ENCODE measurements at regions not wholly inside any gene's neighbourhood (a gene's known extent, or its start where the extent isn't known, plus 50 kb on each side); places are given as distances from the start of the nearest gene placed in this dataset.
"Not testable (repeated sequence)": the region's sequence is repeated elsewhere in the genome, so short reads cannot be mapped to it uniquely, and the experiment has no call there.

- DNase-seq (ENCODE audit: low read depth in 2 of 3, low spot score in 2 of 3) = no peak
Observed at GRCh38 chr2:120642646-120643045, 93.0 kb upstream of the GLI2 start.

DNA sequence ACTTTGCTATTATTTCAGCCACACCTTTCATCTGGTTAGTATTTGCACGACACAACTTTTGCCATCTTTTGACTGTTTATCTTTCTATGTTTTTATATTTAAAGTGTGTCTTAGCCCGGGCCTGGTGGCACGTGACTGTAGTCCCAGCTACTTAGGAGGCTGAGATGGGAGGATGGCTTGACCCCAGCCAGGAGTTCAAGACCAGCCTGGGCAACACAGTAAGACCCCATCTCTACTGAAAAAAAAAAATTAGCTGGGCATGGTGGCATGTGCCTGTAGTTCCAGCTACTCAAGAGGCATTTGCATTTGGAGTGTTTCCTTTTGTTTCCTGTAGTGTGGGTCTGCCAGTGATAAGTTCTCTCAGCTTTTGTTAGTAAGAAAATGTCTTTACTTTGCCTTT is 88.7 kb upstream of the GLI2 start:
- no peak for DNase-seq (ENCODE audit: low read depth in 2 of 3, low spot score in 2 of 3)

GRCh38 chr2:120647487-120647886 is 88.2 kb upstream of the GLI2 start:
- no peak for DNase-seq (ENCODE audit: low read depth in 2 of 3, low spot score in 2 of 3)

- DNase-seq (ENCODE audit: low read depth in 2 of 3, low spot score in 2 of 3) = not testable (repeated sequence)
Observed at GRCh38 chr2:120649381-120649780, 86.3 kb upstream of the GLI2 start.

- DNase-seq (ENCODE audit: low read depth in 2 of 3, low spot score in 2 of 3) = no peak
Observed at GRCh38 chr2:120650022-120650644, 85.5 kb upstream of the GLI2 start.

DNA sequence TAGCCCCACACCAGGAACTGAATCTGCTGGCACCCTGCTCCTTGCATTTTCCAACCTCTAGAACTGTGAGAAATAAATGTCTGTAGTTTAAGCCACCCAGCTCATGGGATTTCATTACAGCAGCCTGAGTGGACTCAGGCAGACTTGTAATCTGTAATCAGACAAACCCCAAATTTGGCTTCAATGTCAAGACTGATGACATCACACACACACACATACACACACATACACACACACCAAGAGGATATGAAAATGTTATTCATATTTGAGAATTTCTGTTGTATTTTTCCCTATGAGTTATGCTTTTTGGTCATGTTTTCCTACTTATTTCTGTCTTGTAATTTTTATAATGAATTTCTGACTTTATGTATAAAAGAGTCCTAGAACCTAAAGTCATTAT is 83.8 kb upstream of the GLI2 start:
- no peak for DNase-seq (ENCODE audit: low read depth in 2 of 3, low spot score in 2 of 3)

GRCh38 chr2:120653046-120653445 is 82.6 kb upstream of the GLI2 start:
- DNase-seq (ENCODE audit: low read depth in 2 of 3, low spot score in 2 of 3) = no peak

- no peak for DNase-seq (ENCODE audit: low read depth in 2 of 3, low spot score in 2 of 3)
Observed at GRCh38 chr2:120653871-120654270, 81.8 kb upstream of the GLI2 start.

- DNase-seq (ENCODE audit: low read depth in 2 of 3, low spot score in 2 of 3) = no peak
Observed at GRCh38 chr2:120654381-120655134, 81.1 kb upstream of the GLI2 start.

DNA sequence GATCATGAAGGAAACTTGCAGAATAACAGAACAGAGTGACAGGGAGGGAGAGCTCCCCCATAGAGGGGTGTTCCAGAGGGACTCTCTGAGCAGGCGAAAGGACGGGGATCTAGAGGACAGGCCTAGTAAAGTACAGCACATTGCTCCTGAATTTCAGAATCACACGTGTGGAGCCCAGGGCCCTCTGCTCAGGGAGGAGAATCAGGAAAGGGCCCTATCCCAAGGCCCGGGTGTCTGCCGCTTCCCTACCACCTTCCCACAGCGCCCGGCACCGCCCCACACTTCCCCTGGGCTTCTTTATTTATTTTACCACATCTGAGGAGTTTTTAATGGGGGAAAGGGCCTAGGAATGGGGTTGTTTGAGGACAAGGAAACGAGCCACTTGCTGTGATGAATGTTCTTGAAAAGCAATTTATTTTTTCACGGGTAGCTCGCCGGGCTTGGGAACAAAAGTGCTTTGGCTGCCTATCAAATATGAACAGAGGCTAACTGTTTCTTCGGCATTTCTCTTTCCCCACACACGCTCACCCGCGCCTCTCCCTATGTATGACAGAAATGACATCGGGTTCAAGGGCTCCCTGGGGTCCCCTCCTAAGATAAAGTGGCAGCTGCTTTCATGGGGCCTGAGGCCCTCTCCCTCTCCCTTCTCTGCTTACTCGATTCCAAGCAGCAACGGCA is 79.3 kb upstream of the GLI2 start:
- DNase-seq (ENCODE audit: low read depth in 2 of 3, low spot score in 2 of 3) = no peak

GRCh38 chr2:120658042-120658769 is 77.5 kb upstream of the GLI2 start:
- DNase-seq (ENCODE audit: low read depth in 2 of 3, low spot score in 2 of 3) = no peak

GRCh38 chr2:120658770-120659158 is 76.9 kb upstream of the GLI2 start:
- DNase-seq (ENCODE audit: low read depth in 2 of 3, low spot score in 2 of 3) = no peak

- DNase-seq (ENCODE audit: low read depth in 2 of 3, low spot score in 2 of 3) = no peak
Observed at GRCh38 chr2:120659275-120659977, 76.2 kb upstream of the GLI2 start.

DNA sequence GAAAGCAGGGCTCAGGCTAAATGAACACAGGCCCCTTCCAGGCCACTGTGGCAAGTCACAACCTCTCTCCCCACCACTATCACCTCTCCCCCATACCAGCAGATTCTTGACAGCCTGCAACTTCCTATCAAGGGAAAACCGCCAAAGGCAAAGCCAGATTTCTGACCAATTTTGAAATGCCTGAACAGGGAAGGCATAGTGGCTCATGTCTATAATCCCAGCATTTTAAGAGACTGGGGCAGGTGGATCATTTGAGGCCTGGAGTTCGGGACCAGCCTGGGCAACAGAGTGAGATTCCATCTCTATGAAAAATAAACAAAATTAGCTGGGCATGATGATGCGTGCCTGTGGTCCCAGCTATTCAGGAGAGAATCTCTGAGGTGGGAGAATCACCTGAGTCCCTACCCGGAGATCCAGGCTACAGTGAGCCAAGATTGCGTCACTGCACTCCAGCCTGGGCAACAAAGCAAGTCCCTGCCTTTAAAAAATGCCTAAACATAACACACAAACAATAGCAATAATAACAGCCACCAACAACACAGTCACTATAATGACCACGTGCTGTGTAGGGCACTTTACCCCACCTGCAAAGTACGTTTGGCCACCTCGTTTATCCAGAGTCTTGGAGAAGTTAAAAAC is 75.5 kb upstream of the GLI2 start:
- no peak for DNase-seq (ENCODE audit: low read depth in 2 of 3, low spot score in 2 of 3)

GRCh38 chr2:120660771-120661459 is 74.8 kb upstream of the GLI2 start:
- DNase-seq (ENCODE audit: low read depth in 2 of 3, low spot score in 2 of 3) = no peak

- no peak for DNase-seq (ENCODE audit: low read depth in 2 of 3, low spot score in 2 of 3)
Observed at GRCh38 chr2:120661551-120661950, 74.1 kb upstream of the GLI2 start.

GRCh38 chr2:120662046-120662445 is 73.6 kb upstream of the GLI2 start:
- no peak for DNase-seq (ENCODE audit: low read depth in 2 of 3, low spot score in 2 of 3)

DNA sequence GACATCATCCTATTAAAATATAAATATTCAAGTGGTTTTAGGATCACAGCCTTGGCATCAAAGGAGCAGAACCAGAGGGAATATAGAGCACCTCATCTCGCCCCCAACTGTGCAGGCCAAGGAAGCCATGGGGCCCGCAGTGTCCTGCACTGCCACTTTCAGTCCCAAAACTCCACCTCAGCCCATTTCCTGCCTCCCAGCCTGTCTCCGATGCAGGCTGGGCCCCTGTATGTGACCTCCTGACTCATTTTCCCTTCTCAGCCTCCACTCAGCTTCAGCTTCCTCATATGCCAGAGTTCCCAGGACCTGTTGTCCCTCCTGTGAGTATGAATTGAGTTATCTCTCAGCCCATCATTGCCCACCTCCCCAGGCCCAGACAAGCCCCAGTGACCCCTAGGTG is 72.9 kb upstream of the GLI2 start:
- no peak for DNase-seq (ENCODE audit: low read depth in 2 of 3, low spot score in 2 of 3)

DNA sequence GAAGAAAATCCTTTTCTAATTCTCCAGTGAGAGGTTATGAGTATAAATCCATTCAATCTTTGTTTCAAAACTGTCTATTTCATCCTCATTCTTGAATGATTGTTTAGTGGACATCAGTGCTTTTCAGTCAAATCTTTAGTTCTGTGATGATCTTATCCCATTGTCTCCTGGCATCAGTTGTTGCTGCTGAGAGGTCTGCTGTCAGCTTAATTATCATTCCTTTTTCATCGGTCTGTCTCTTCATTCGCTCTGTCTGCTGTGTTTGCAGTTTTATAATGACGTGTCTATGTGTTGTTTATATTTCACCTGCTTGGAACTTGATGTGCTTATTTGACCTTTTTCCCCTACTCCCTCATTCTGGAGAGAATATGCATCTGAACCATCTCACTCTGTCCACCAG is 69.2 kb upstream of the GLI2 start:
- DNase-seq (ENCODE audit: low read depth in 2 of 3, low spot score in 2 of 3) = no peak

- no peak for DNase-seq (ENCODE audit: low read depth in 2 of 3, low spot score in 2 of 3)
Observed at GRCh38 chr2:120667981-120668380, 67.7 kb upstream of the GLI2 start.

Measured in activated CD8-positive, alpha-beta memory T cell treated with anti-CD3 and anti-CD28 coated beads for 48 hours (primary cell).